ENCODE measurements at regions not wholly inside any gene's neighbourhood (a gene's known extent, or its start where the extent isn't known, plus 50 kb on each side); places are given as distances from the start of the nearest gene placed in this dataset.

DNA sequence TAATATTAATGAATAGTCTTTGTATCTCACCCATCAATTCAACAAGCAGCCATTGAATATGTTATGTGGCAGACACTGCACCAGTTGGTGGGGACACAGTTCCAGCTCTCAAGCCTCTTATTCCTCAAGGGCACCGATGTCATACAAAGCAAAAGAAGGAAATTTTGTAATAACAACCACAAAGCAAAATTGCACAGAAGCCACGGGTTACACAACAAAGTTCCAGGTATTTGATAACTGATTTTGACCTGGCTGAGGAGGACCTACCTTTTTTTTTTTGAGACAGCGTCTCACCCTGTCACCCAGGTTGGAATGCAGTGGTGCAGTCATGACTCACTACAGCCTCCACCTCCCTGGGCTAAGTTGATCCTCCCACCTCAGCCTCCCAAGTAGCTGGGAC is 266.7 kb downstream of the FOXO1 start:
- DNase-seq (ENCODE audit: low spot score), result no peak

DNA sequence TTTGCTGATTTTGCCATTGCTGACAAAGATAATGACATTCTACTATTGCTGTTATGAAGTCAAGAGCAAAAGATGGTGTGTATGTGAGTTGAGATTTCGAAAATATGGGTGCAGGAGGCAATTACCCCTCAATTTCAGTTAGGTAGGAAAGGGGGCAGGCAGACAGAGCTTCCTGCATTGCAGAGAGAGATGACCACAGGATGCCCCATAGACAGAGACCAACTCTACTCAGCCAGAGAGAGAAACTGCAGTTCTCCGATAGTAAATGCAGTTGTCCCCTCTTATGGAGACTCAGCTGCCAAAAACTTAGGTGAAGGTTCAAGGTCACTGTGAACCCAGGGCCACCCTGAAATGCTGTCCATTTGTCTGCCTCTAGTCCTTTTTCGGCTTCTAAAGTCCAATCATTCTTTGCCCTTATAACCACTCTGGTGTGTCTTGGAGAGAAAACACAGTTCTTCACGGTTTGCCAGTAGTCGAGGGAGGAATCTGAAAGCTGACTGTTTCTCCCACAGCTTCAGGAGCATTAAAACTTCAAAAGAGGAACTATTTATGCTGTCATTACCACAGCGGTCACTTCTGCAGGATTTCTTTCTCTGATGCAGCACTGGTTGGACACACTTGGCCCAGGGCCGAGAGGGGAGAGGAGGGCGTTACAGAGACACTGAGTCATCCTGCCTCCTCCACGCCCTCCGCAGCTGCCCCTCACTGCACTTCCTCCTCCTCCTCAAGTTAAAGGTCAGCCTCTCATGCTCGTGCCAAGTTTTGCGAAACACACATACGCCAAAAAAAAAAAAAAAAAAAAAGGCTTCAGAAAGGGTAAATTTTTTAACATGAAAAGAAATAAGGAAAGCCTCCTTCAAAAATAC is 264.3 kb downstream of the FOXO1 start:
- Histone ChIP-seq H4K91ac (ENCODE audit: low read depth, low read length, poor library complexity) (no peak overlapping the region), H3K4ac (ENCODE audit: low read length) (no peak overlapping the region), H3K36me3 (replicated peaks in 1 of 2; ENCODE audit: control insufficient read depth in 2 of 2, insufficient read depth in 2 of 2, low read length in 2 of 2) (no peaks in the 10 kb centered on the region), H4K8ac (ENCODE audit: low read depth, low read length) (no peak overlapping the region), H3K27me3 (ENCODE audit: control insufficient read depth in 3 of 3, insufficient read depth in 3 of 3, low read depth in 1 of 3, low read length in 3 of 3) (no peaks in the 10 kb centered on the region), H3K4me2 (ENCODE audit: insufficient read depth, low read length, poor library complexity, severe bottlenecking) (no peak overlapping the region), H3K18ac (ENCODE audit: low read length) (no peak overlapping the region), H3K23ac (ENCODE audit: low read depth, low read length, poor library complexity) (no peak overlapping the region), H2BK15ac (ENCODE audit: low read length) (no peak overlapping the region), H2BK5ac (ENCODE audit: low read length) (no peak overlapping the region), H3K79me1 (ENCODE audit: low read depth, low read length) (no peaks in the 10 kb centered on the region), H2BK12ac (ENCODE audit: low read length) (no peak overlapping the region), H2BK120ac (ENCODE audit: low read depth, low read length) (no peak overlapping the region), H3K4me3 (ENCODE audit: low read length in 2 of 2) (no peak overlapping the region), H3K9ac (ENCODE audit: low read depth, low read length, poor library complexity) (no peak overlapping the region), H3K9me3 (replicated peaks in 1 of 2; ENCODE audit: control insufficient read depth in 2 of 2, insufficient read depth in 1 of 2, low read depth in 1 of 2, low read length in 2 of 2) (peaks cover 0 to 3% of the 10 kb centered on the region in 2 donors), H3K14ac (ENCODE audit: low read length) (no peak overlapping the region), H2AFZ (ENCODE audit: low read length) (peak overlapping the region; percentile 2), H3K4me1 (ENCODE audit: control insufficient read depth in 2 of 2, insufficient read depth in 1 of 2, low read depth in 1 of 2, low read length in 2 of 2) (peaks cover 10 to 16% of the 10 kb centered on the region in 2 donors), H3K27ac (replicated peaks; ENCODE audit: low read length) (no peak overlapping the region), H2AK5ac (ENCODE audit: low read depth, low read length) (peak overlapping the region; percentile 10)
- no CpG with 5 or more reads among the region's 13 CpGs for WGBS, 2 donors (ENCODE audit: extremely low coverage in 2 of 2, insufficient read length in 2 of 2, insufficient replicate concordance in 1 of 2)
- DNase-seq (ENCODE audit: low spot score), result no peak

More for the DNA sequence above, 266.7 kb downstream of the FOXO1 start:
- no peaks in the 10 kb centered on the region for H3K27me3 ChIP-seq (ENCODE audit: control insufficient read depth in 3 of 3, insufficient read depth in 3 of 3, low read depth in 1 of 3, low read length in 3 of 3)
- no peak overlapping the region for H4K91ac ChIP-seq (ENCODE audit: low read depth, low read length, poor library complexity)
- no CpG with 5 or more reads among the region's 3 CpGs for WGBS, 2 donors (ENCODE audit: extremely low coverage in 2 of 2, insufficient read length in 2 of 2, insufficient replicate concordance in 1 of 2)
- H3K4me1 ChIP-seq (ENCODE audit: control insufficient read depth in 2 of 2, insufficient read depth in 1 of 2, low read depth in 1 of 2, low read length in 2 of 2), result peaks cover 10 to 16% of the 10 kb centered on the region in 2 donors
- H2BK12ac ChIP-seq (ENCODE audit: low read length), result no peak overlapping the region
- H3K23ac ChIP-seq (ENCODE audit: low read depth, low read length, poor library complexity), result no peak overlapping the region
- H2AK5ac ChIP-seq (ENCODE audit: low read depth, low read length), result no peak overlapping the region
- H4K8ac ChIP-seq (ENCODE audit: low read depth, low read length), result no peak overlapping the region
- H2BK120ac ChIP-seq (ENCODE audit: low read depth, low read length), result no peak overlapping the region
- no peak overlapping the region for H2AFZ ChIP-seq (ENCODE audit: low read length)
- no peak overlapping the region for H3K18ac ChIP-seq (ENCODE audit: low read length)
- H3K14ac ChIP-seq (ENCODE audit: low read length), result no peak overlapping the region
- H2BK15ac ChIP-seq (ENCODE audit: low read length), result no peak overlapping the region
- no peak overlapping the region for H3K27ac ChIP-seq (replicated peaks; ENCODE audit: low read length)
- H3K9me3 ChIP-seq (replicated peaks in 1 of 2; ENCODE audit: control insufficient read depth in 2 of 2, insufficient read depth in 1 of 2, low read depth in 1 of 2, low read length in 2 of 2), result peaks cover 0 to 18% of the 10 kb centered on the region in 2 donors
- H2BK5ac ChIP-seq (ENCODE audit: low read length), result no peak overlapping the region
- H3K4me2 ChIP-seq (ENCODE audit: insufficient read depth, low read length, poor library complexity, severe bottlenecking), result no peak overlapping the region
- H3K36me3 ChIP-seq (replicated peaks in 1 of 2; ENCODE audit: control insufficient read depth in 2 of 2, insufficient read depth in 2 of 2, low read length in 2 of 2), result no peaks in the 10 kb centered on the region
- no peak overlapping the region for H3K9ac ChIP-seq (ENCODE audit: low read depth, low read length, poor library complexity)
- no peak overlapping the region for H3K4ac ChIP-seq (ENCODE audit: low read length)
- H3K79me1 ChIP-seq (ENCODE audit: low read depth, low read length), result no peaks in the 10 kb centered on the region
- H3K4me3 ChIP-seq (ENCODE audit: low read length in 2 of 2), result no peak overlapping the region

DNA sequence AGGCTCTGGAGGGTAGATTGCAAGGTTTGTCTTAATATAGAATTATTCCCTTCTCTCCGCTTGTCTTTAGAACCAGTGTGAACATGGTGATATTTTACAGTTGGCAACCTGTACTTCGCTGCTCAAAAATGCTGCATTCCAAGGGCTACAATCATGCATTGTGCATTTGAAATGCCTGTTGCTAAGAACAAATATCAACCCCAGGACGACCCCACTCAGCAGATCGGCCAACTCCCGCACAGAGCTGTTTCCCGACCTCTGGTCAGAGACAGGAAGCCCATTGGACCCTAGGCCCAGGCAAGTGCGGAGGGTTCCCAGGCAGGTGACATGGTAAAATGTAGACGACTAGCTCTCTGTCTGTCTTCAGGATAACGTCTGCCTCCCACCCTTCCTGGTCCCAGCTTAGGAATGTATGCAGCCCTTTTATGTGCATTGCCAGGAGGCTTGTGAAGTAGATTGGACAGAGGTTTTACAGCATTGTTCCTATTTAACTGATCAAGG is 263.5 kb downstream of the FOXO1 start:
- Histone ChIP-seq H3K9me3 (replicated peaks in 1 of 2; ENCODE audit: control insufficient read depth in 2 of 2, insufficient read depth in 1 of 2, low read depth in 1 of 2, low read length in 2 of 2) (peaks cover 0 to 2% of the 10 kb centered on the region in 2 donors), H3K27me3 (ENCODE audit: control insufficient read depth in 3 of 3, insufficient read depth in 3 of 3, low read depth in 1 of 3, low read length in 3 of 3) (no peaks in the 10 kb centered on the region), H3K14ac (ENCODE audit: low read length) (no peak overlapping the region), H3K4ac (ENCODE audit: low read length) (no peak overlapping the region), H2AK5ac (ENCODE audit: low read depth, low read length) (no peak overlapping the region), H2BK15ac (ENCODE audit: low read length) (no peak overlapping the region), H3K36me3 (replicated peaks in 1 of 2; ENCODE audit: control insufficient read depth in 2 of 2, insufficient read depth in 2 of 2, low read length in 2 of 2) (no peaks in the 10 kb centered on the region), H3K79me1 (ENCODE audit: low read depth, low read length) (no peaks in the 10 kb centered on the region), H4K91ac (ENCODE audit: low read depth, low read length, poor library complexity) (no peak overlapping the region), H3K27ac (replicated peaks; ENCODE audit: low read length) (no peak overlapping the region), H3K4me1 (ENCODE audit: control insufficient read depth in 2 of 2, insufficient read depth in 1 of 2, low read depth in 1 of 2, low read length in 2 of 2) (peaks cover 10 to 16% of the 10 kb centered on the region in 2 donors), H3K23ac (ENCODE audit: low read depth, low read length, poor library complexity) (no peak overlapping the region), H2BK120ac (ENCODE audit: low read depth, low read length) (no peak overlapping the region), H3K4me2 (ENCODE audit: insufficient read depth, low read length, poor library complexity, severe bottlenecking) (no peak overlapping the region), H4K8ac (ENCODE audit: low read depth, low read length) (no peak overlapping the region), H3K4me3 (ENCODE audit: low read length in 2 of 2) (no peak overlapping the region), H2BK12ac (ENCODE audit: low read length) (no peak overlapping the region), H3K18ac (ENCODE audit: low read length) (no peak overlapping the region), H2AFZ (ENCODE audit: low read length) (peak overlapping the region; percentile 87), H2BK5ac (ENCODE audit: low read length) (no peak overlapping the region), H3K9ac (ENCODE audit: low read depth, low read length, poor library complexity) (no peak overlapping the region)
- DNase-seq (ENCODE audit: low spot score), result no peak
- WGBS, 2 donors (ENCODE audit: extremely low coverage in 2 of 2, insufficient read length in 2 of 2, insufficient replicate concordance in 1 of 2), result no CpG with 5 or more reads among the region's 9 CpGs

DNA sequence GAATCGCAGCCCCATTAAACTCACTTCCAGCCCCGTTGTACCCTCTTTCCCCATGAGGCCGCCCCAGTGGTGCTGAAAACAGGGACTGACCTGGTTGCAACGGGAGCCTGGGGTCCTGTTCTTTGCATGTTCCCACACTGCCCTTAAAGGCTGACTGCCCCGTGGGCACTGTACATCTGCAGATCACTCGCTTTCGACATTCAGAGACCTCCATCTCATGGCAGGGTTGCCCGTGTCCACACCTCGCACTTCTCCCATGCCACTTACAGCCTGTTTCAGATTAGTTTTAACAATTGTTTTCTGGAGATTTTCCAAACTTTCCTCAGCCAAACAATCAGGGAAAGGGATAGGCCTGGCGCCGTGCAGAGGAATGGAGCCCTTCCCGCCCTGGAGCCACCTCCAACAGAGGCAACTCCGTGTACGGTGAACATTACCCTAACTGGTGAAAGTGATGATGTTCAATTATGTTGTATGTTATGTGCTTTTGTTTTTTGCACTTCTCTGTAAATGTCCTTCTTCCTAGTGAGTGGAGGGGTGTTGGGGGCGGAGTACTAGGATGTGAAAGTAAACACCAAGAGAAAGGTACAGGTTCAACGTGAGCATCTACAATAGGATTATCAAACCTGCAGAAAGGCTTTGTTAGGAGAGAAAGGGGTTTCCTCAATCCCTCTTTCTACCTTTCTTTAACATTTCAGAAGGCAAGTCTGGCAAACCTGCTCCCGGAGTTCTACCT is 262.8 kb downstream of the FOXO1 start:
- H3K36me3 ChIP-seq (replicated peaks in 1 of 2; ENCODE audit: control insufficient read depth in 2 of 2, insufficient read depth in 2 of 2, low read length in 2 of 2), result no peaks in the 10 kb centered on the region
- no peak overlapping the region for H3K23ac ChIP-seq (ENCODE audit: low read depth, low read length, poor library complexity)
- H3K18ac ChIP-seq (ENCODE audit: low read length), result peak overlapping the region; percentile 16
- H4K91ac ChIP-seq (ENCODE audit: low read depth, low read length, poor library complexity), result no peak overlapping the region
- no peak for DNase-seq (ENCODE audit: low spot score)
- H3K4ac ChIP-seq (ENCODE audit: low read length), result no peak overlapping the region
- H3K27ac ChIP-seq (replicated peaks; ENCODE audit: low read length), result no peak overlapping the region
- H2AK5ac ChIP-seq (ENCODE audit: low read depth, low read length), result no peak overlapping the region
- H2BK120ac ChIP-seq (ENCODE audit: low read depth, low read length), result no peak overlapping the region
- no peak overlapping the region for H4K8ac ChIP-seq (ENCODE audit: low read depth, low read length)
- H2BK12ac ChIP-seq (ENCODE audit: low read length), result no peak overlapping the region
- peak overlapping the region; percentile 87 for H2AFZ ChIP-seq (ENCODE audit: low read length)
- no peaks in the 10 kb centered on the region for H3K79me1 ChIP-seq (ENCODE audit: low read depth, low read length)
- no peak overlapping the region for H3K14ac ChIP-seq (ENCODE audit: low read length)
- no peak overlapping the region for H3K4me3 ChIP-seq (ENCODE audit: low read length in 2 of 2)
- peaks cover 0 to 3% of the 10 kb centered on the region in 2 donors for H3K9me3 ChIP-seq (replicated peaks in 1 of 2; ENCODE audit: control insufficient read depth in 2 of 2, insufficient read depth in 1 of 2, low read depth in 1 of 2, low read length in 2 of 2)
- peaks cover 10 to 16% of the 10 kb centered on the region in 2 donors for H3K4me1 ChIP-seq (ENCODE audit: control insufficient read depth in 2 of 2, insufficient read depth in 1 of 2, low read depth in 1 of 2, low read length in 2 of 2)
- H2BK15ac ChIP-seq (ENCODE audit: low read length), result no peak overlapping the region
- no peaks in the 10 kb centered on the region for H3K27me3 ChIP-seq (ENCODE audit: control insufficient read depth in 3 of 3, insufficient read depth in 3 of 3, low read depth in 1 of 3, low read length in 3 of 3)
- H2BK5ac ChIP-seq (ENCODE audit: low read length), result no peak overlapping the region
- WGBS, 2 donors (ENCODE audit: extremely low coverage in 2 of 2, insufficient read length in 2 of 2, insufficient replicate concordance in 1 of 2), result no CpG with 5 or more reads among the region's 17 CpGs
- H3K9ac ChIP-seq (ENCODE audit: low read depth, low read length, poor library complexity), result no peak overlapping the region
- H3K4me2 ChIP-seq (ENCODE audit: insufficient read depth, low read length, poor library complexity, severe bottlenecking), result no peak overlapping the region

Data from neuronal stem cell (in vitro differentiated cells).